SIG-M5 treated with dmso at 0.1 percent for 504 hours (cell line): ENCODE measurements at regions not wholly inside any gene's neighbourhood (a gene's known extent, or its start where the extent isn't known, plus 50 kb on each side); places are given as distances from the start of the nearest gene placed in this dataset.

Experiments used
- DNase-seq: peaks from one replicate; lab custom pipeline; 2025; ENCODE audit not compliant: unreplicated experiment; lab: John Stamatoyannopoulos, UW

GRCh38 chr11:112881461-112881860, 79.8 kb upstream of the NCAM1 start:
- no peak for DNase-seq

GRCh38 chr11:112882494-112883381, 78.5 kb upstream of the NCAM1 start:
- DNase-seq = no peak

GRCh38 chr11:112884012-112884767, 77.0 kb upstream of the NCAM1 start:
- no peak for DNase-seq

- DNase-seq = no peak
These were observed 75.3 kb upstream of the NCAM1 start for GRCh38 chr11:112885744-112886433.

GRCh38 chr11:112886434-112887370, 74.5 kb upstream of the NCAM1 start:
- DNase-seq = no peak

GRCh38 chr11:112889446-112889845, 71.8 kb upstream of the NCAM1 start:
- no peak for DNase-seq

- DNase-seq = no peak
These were observed 61.8 kb upstream of the NCAM1 start for GRCh38 chr11:112899235-112900006.

GRCh38 chr11:112901924-112902323, 59.3 kb upstream of the NCAM1 start:
- DNase-seq = no peak

GRCh38 chr11:112902361-112903011, 58.7 kb upstream of the NCAM1 start:
- DNase-seq = no peak

- no peak for DNase-seq
These were observed 57.9 kb upstream of the NCAM1 start for GRCh38 chr11:112903340-112903739.

GRCh38 chr11:112911124-112911523, 50.1 kb upstream of the NCAM1 start:
- DNase-seq = no peak
